NCI-H748 treated with DMSO at 0.1 percent for 48 hours (cell line): ENCODE measurements at regions not wholly inside any gene's neighbourhood (a gene's known extent, or its start where the extent isn't known, plus 50 kb on each side); places are given as distances from the start of the nearest gene placed in this dataset.

Source experiments
- DNase-seq: peaks from one replicate; lab custom pipeline; 2025; lab: John Stamatoyannopoulos, UW

DNA sequence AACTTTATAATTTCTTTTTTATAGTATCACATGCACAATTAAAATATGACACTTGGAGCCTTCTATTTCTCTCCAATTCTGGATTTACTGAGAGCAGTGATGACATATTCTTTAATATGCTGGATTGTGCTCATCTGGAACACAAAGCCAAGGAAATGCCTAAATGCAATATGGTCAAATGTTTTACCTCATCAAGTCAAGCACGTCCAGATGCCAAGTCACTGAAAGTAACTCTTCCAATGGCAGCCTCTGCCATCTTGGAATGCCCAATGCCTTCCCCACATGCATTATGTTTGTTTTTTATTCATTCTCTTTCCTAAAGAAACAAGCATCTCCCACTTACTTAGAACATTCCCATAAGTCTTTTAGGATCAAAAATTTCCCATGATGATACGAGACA, 189.8 kb downstream of the TMX3 start:
- no peak for DNase-seq

DNA sequence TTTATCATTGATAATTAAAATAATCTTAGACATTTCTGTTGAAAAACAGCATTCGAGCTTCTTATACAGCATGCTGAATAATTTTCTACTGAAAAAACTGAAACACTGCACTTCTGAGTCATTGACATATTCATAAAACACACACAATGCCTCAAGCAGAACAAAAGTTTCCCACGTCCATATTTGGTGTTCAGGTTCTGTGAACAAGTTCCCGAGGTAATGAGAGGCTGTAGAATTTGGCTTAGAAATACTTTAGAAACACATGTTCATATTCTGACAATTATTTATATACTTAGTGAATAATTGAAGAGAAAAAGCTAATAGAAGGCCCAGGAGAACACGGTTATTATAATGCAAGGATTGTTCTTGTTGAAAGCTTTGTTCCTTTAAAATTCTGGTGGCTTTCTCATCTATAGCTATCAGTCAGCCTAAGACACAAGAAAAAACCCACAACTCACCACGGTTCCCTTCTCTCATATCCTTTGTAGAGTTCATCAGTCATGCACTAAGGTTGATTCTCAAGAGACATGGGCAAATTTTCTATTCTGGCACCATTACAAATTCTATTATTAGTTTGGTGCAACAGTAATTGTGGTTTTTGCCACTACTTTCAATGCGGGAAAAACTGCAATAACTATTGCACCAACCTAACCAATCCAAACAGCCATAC, 194.4 kb downstream of the TMX3 start:
- no peak for DNase-seq

- DNase-seq: no peak
These were observed 195.6 kb downstream of the TMX3 start for GRCh38 chr18:68519336-68519735.

DNA sequence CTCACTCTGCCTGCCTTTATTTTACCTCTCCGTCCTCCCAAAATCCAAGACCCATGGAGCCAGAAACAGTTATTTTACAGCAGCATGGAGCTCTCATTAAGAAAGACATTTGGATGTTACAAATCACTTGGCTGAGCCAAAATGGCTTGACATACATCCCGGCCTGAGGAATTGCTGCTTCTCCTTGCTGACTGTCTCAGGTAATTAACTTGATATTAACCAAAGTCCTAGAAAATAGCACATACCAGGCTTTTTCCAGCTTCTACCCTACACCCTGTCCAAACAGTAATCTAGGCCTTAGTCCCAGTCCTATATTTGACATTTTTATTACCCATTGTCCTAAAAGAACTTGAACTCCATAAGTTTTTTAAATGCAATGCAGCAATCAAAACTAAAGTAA, 205.0 kb downstream of the TMX3 start:
- no peak for DNase-seq

- DNase-seq: no peak
These were observed 207.1 kb downstream of the TMX3 start for GRCh38 chr18:68507781-68508180.

DNA sequence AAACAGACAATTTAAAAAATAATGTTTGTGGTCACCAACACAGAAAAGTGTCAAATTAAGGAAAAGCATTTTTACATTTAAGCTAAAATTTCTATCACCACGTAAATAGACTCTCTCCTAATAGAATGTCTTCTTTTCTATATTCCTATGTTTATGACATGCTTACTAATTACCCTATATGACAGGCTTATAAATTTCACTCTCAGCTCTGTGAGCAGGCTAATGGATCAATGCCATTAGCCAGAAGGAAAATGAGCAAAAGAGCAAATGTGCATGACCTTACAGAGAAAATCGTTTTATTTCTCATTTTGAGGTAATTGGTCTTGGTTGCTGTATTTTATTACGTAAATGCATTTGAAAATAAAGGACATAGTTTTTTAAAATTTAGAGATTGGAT, 209.7 kb downstream of the TMX3 start:
- DNase-seq: no peak

DNA sequence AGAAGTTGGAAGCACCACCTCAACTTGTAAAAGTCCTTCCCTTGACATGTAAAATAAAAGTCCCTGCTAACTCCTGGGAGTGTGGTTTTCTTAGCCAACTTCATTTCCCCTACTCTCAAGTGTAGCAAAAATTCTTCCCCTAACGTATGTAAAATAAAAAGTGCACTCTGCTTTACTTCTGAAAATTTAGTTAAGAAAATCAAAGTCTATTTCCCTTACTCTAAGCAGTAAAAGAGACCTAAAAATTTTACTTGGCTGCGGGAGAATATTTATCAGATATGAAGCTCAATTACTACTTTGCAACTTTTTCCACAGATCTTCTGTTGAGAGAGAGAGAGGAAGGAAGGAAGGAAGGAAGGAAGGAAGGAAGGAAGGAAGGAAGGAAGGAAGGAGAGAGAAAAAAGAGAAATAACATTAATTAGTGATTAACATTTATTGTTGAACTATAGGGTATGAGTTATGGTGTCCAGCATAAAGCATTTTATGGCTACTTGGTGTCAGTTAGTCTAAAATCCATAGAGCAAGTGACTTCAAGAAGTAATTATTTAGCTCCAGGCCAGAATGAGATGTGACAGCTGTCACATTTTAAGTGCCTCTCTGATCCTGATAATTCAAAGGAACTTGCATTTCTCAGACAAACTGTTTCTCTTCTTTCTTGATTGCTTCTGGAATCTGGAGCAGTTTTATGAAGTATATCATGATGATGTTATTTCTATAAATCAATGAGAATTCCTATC, 210.3 kb downstream of the TMX3 start:
- no peak for DNase-seq

DNA sequence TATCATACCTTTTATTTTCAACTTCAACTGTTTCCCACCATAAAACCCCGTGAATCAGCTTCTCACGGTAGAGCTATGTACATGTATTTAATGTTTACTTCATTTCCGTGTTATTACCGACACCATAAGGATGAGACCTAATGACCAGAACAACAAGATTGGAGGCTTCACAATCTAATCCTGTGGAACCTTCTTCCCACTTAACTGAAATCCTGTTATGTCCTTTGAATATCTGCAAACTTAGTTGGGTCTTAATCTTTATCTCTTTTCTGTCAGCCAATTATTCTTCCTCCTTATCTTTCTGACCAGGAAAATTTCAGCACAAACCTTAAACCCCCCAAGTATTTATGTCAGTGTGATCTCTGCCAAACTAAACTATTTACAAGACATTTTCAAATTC, 214.4 kb downstream of the TMX3 start:
- no peak for DNase-seq

DNA sequence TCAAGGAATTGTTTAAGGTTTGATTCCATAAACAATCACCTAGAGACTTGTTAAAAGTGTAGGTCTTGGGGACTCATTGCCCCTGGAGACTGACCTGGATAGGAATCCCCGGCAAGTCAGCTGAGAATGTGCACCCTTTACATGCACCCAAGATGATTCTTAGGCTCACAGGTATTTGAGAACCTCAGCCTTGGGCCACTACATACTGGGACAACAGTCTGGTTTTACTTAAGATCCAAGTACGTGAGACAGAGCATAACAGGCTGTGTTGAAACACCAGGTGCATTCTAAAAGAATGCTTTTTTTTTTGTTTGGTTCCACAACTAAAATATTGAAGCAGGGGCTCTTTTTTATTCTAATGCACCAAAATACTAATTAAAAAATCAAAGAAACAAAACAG, 215.8 kb downstream of the TMX3 start:
- DNase-seq: no peak

GRCh38 chr18:68498636-68499035, 216.3 kb downstream of the TMX3 start:
- no peak for DNase-seq

DNA sequence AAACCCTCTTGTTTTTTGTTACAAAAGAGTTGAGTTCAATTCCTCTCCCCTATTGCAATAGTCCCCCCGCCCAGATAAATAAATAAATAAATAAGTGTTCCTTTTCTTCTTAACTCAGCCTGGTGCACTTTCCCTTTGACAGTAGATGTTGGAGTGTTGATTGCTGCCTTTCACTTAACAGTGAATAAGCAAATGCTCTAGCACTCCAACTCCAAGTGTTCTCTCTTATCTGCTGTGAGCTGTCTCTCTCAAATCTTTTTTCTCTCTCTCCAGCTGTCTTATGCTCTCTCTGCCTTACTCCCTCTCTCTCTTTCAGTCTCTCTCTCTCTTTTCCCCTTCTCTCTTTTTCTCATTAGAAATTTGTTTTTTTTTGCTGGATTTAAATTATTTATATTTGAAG, 216.7 kb downstream of the TMX3 start:
- no peak for DNase-seq

DNA sequence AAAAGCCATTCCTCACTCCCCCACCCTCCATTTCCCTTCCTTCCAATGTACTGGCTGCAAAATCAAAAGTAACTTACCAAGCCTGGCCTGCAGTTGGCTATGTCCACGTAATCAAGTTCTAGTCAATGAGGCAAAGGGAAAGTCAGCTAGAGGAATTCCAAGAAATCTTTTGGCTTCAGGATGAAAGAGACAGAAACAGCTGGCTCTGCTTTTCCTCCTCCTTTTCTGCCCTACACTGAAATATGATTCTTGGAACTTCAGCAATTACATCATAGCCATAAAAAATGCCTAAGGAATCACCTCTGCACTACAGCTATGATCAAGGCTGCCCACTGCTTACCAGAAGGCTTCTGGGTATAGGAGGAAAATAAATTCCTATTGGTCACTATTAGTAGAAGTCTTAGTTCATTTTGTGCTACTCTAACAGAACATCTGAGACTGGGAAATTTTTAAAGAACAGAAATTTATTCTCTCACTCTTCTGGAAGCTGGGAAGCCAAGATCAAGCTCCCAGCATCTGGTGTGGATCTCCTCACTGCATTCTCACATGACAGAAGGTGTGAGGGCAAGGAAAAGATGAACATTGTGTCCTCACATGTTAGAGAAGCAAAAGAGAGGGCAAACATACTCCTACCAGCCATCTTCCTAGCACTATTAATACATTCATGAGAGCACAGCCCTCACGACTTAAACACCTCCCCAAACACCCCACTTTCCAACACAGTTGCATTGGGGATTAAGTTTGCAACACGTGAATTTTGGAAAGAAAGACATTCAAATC, 219.9 kb downstream of the TMX3 start:
- no peak for DNase-seq

DNA sequence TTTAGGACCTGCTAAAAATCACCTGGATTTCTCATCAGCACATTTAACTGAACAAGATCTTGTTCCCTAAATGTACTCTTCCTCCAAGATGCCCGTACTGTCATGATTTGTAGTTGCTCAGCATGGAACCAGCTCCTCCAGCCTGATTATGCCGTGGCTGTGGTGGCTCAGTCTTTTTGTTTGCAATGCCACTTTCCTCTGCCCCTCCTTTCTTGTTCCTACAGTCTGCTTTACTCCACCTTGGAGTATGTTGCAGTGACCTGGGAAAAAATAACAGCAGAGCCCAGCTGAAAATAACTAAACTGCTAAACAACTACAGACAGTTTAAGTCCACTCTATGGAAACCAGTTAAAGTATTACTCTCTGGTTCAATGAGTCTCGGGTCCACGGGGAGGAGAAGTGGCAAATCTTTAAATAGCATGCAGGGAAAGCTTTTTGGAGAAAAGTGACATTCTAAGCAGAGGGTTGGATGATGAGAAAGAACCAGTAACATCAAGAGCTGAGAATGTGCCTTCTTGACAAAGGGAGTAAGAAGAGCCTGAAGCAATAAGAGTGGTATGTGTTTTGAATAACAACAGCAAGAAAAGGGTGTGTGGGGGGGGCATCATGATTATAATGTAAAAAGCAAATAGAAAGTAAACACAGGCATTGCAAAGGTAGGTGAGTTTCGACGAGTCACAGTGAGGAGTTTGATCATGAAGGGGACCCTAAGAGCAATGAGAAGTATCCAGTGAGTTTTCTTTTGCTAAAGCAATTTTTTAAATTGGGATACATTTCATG, 225.7 kb downstream of the TMX3 start:
- no peak for DNase-seq

GRCh38 chr18:68484241-68484640, 230.7 kb downstream of the TMX3 start:
- no peak for DNase-seq

- DNase-seq: no peak
These were observed 232.1 kb downstream of the TMX3 start for GRCh38 chr18:68482815-68483214.

- DNase-seq: no peak
These were observed 234.7 kb downstream of the TMX3 start for GRCh38 chr18:68480196-68480595.

DNA sequence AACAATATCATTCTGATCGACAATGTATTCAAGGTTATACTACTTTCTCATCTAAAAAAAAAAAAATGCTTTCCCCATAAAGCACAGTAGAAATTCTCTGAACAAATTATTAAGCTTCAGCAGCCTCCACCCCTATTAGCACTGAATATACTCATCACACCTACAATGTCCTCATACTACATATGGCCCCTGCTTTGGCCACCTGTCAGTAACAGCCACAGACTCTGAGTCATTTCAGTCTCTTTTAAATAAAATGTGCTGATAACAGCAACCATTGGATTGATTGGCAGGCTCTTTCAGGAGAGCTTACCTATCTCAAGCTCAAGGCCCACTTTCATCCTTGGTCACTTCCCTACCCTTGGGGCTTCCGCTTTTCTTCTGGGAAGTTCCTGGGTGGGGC, 236.7 kb downstream of the TMX3 start:
- DNase-seq: no peak

- no peak for DNase-seq
These were observed 239.0 kb downstream of the TMX3 start for GRCh38 chr18:68475883-68476282.

- no peak for DNase-seq
These were observed 242.1 kb downstream of the TMX3 start for GRCh38 chr18:68472701-68473295.

GRCh38 chr18:68469049-68469625, 245.8 kb downstream of the TMX3 start:
- no peak for DNase-seq

DNA sequence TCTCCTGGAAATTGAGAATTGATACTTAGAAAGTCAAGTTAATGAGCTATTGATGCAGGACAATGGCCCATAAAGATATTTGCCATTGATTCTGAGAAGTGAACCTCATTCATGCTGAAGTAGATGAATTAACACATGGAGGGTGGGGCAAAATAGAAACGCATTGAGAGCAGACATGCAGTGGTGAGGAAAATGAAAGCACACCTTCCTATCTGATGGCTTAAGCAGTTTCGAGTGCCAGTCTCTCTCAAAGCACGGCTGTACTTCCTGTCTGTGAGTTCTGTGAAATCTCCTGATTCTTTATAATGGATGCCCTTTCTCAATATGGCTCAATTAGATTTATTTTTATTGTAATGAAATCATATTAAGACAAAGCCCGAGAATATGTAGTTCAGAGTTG, 247.0 kb downstream of the TMX3 start:
- DNase-seq: no peak

DNA sequence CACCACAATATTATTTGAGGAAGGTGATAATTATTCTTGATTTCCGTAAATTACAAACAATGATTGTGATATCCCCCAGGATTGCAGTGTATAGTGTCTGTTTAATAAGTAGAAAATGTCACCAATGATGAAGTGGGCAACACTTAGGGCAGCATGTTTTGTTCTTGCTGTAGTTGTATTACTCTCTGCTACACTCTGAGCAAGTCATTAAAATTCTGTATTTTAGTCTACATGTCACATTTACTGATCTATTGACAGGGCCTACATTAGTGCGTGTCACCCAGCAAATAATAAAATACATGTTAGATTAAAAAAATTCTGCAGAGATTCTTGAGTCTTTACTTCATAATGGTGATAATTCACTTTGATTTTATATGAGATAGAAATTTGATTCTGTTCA, 247.6 kb downstream of the TMX3 start:
- DNase-seq: no peak
